ENCODE measurements at regions not wholly inside any gene's neighbourhood (a gene's known extent, or its start where the extent isn't known, plus 50 kb on each side); places are given as distances from the start of the nearest gene placed in this dataset.

DNA sequence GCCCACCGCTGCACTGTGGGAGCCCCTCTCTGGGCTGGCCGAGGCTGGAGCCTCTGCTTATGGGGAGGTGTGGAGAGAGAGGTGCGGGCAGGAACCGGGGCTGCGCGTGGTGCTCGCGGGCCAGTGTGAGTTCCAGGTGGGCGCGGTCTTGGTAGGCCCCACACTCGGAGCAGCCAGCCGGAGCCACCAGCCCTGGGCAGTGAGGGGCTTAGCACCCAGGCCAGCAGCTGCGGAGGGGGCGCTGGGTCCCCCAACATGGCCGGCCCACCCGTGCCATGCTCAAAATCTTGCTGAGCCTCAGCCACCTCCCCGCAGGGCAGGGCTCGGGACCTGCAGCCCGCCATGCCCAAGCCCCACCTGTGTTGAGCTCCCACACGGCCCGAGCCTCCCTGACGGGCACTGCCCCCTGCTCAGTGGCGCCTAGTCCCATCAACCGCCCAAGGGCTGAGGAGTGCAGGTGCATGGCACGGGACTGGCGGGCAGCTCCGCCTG lies 856.8 kb upstream of the CELF2 start:
- dilution Hi-C loops (cut with HindIII; ENCODE audit: low sequenced_read_pairs, unreplicated experiment) = no loop called here

More for the DNA sequence above, 856.8 kb upstream of the CELF2 start:
- Histone ChIP-seq H3K23ac (ENCODE audit: low read depth, low read length) (no peak overlapping the region), H3K79me1 (ENCODE audit: low read depth in 1 of 2, low read length in 2 of 2) (no peaks in the 10 kb centered on the region), H2BK20ac (ENCODE audit: low read depth, low read length) (no peak overlapping the region), H4K8ac (ENCODE audit: low read depth in 2 of 2, low read length in 2 of 2) (no peak overlapping the region), H3K27ac (ENCODE audit: insufficient read depth, low read length) (no peak overlapping the region), H2BK5ac (ENCODE audit: low read depth, low read length, poor library complexity, severe bottlenecking) (no peak overlapping the region), H3K56ac (ENCODE audit: extremely low read depth, insufficient read depth, low read length) (no peak overlapping the region), H2AK9ac (replicated peaks; ENCODE audit: low read depth, low read length, poor library complexity) (no peak overlapping the region), H3K4ac (ENCODE audit: low read depth, low read length) (no peak overlapping the region), H3K4me3 (ENCODE audit: insufficient read depth, low read depth, low read length) (no peak overlapping the region), H2BK120ac (ENCODE audit: low read depth, low read length) (no peak overlapping the region), H3K36me3 (ENCODE audit: control insufficient read depth, insufficient read depth, low read length) (no peaks in the 10 kb centered on the region), H4K91ac (ENCODE audit: insufficient read depth, low read depth, low read length) (no peak overlapping the region), H3K4me2 (ENCODE audit: low read depth, low read length) (no peak overlapping the region), H3K9ac (ENCODE audit: low read depth, low read length) (no peak overlapping the region), H3K4me1 (ENCODE audit: control insufficient read depth, insufficient read depth, low read length) (no peaks in the 10 kb centered on the region), H2AFZ (replicated peaks; ENCODE audit: low read length, poor library complexity) (no peak overlapping the region), H3K9me3 (ENCODE audit: control insufficient read depth, insufficient read depth, low read length) (peaks cover 3% of the 10 kb centered on the region; the same call in 1 of the 2 replicates), H4K5ac (ENCODE audit: low read depth, low read length) (no peak overlapping the region), H2BK15ac (ENCODE audit: low read depth, low read length) (no peak overlapping the region), H3K18ac (ENCODE audit: low read depth, low read length) (no peak overlapping the region), H3K14ac (replicated peaks; ENCODE audit: low read depth, low read length) (no peak overlapping the region), H4K20me1 (ENCODE audit: insufficient read depth, low read length) (no peaks in the 10 kb centered on the region), H3K9me1 (ENCODE audit: insufficient read depth, low read length) (no peaks in the 10 kb centered on the region), H3K27me3 (ENCODE audit: control insufficient read depth, insufficient read depth, low read length) (no peaks in the 10 kb centered on the region), H2AK5ac (ENCODE audit: low read depth, low read length) (no peak overlapping the region)
- BruUV-seq (replicated peaks) = no TSS peak
- intact Hi-C loops (cut with micrococcal nuclease) = no loop called here
- ChIA-PET CTCF (no interaction called here), POLR2A (ENCODE audit: unreplicated experiment) (no interaction called here)
- TF ChIP-seq RFX5 (IDR thresholded peaks at IDR 0.05; ENCODE audit: low read depth, low read length) (no peak), MXI1 (IDR thresholded peaks at IDR 0.05; ENCODE audit: borderline replicate concordance, low read depth, low read length) (no peak), BHLHE40 (IDR thresholded peaks at IDR 0.05; ENCODE audit: low read depth, low read length) (no peak), MAZ (IDR thresholded peaks at IDR 0.05; ENCODE audit: borderline replicate concordance, low read depth, low read length) (no peak), MAFK (IDR thresholded peaks at IDR 0.05; ENCODE audit: low read depth, low read length) (no peak), RCOR1 (IDR thresholded peaks at IDR 0.05; ENCODE audit: insufficient replicate concordance, low read length) (no peak), CEBPB (IDR thresholded peaks at IDR 0.05; ENCODE audit: low read depth, low read length) (no peak), RAD21 (IDR thresholded peaks at IDR 0.05; ENCODE audit: low read length) (no peak), SMC3 (IDR thresholded peaks at IDR 0.05; ENCODE audit: low read depth, low read length) (no peak), FOS (IDR thresholded peaks at IDR 0.05; ENCODE audit: low read depth, low read length) (no peak)
- TF ChIP-seq, protein P1, sequence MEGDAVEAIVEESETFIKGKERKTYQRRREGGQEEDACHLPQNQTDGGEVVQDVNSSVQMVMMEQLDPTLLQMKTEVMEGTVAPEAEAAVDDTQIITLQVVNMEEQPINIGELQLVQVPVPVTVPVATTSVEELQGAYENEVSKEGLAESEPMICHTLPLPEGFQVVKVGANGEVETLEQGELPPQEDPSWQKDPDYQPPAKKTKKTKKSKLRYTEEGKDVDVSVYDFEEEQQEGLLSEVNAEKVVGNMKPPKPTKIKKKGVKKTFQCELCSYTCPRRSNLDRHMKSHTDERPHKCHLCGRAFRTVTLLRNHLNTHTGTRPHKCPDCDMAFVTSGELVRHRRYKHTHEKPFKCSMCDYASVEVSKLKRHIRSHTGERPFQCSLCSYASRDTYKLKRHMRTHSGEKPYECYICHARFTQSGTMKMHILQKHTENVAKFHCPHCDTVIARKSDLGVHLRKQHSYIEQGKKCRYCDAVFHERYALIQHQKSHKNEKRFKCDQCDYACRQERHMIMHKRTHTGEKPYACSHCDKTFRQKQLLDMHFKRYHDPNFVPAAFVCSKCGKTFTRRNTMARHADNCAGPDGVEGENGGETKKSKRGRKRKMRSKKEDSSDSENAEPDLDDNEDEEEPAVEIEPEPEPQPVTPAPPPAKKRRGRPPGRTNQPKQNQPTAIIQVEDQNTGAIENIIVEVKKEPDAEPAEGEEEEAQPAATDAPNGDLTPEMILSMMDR (conservative IDR thresholded peaks at IDR 0.05; ENCODE audit: low read depth, low read length) = no peak
- 83% methylated on average over 8 of the region's 27 CpGs; no CpG with 5 or more reads in 1 of the 2 experiments for WGBS, 2 experiments (ENCODE audit: extremely low coverage in 2 of 2, insufficient read length in 1 of 2)
- DNase-seq (no peak), ATAC-seq (ENCODE audit: low read depth) (no peak)
- in situ Hi-C loops (cut with MboI; ENCODE audit: low sequenced_read_pairs) = no loop called here

Data from IMR-90 (cell line).